SK-N-SH treated with all-trans-retinoic acid at 6 μM for 48 hours (cell line): ENCODE measurements at regions not wholly inside any gene's neighbourhood (a gene's known extent, or its start where the extent isn't known, plus 50 kb on each side); places are given as distances from the start of the nearest gene placed in this dataset.

ENCODE experiments used
- ATAC-seq: fragments of 200-7000 bp; cut with Tn5 transposase; 3 replicates; pipeline ENCODE4 v1.9.1; 2020; ENCODE audit warnings: mild to moderate bottlenecking, moderate library complexity
- ARNTL ChIP-seq: fragments of 450-650 bp; formaldehyde crosslinking; IDR thresholded peaks from 2 replicates; pipeline ENCODE4 v1.5.0; 2020; ENCODE audit warnings: low read depth, mild to moderate bottlenecking, moderate library complexity, borderline replicate concordance
- BACH2 ChIP-seq: fragments of 250-450 bp; sonication (Bioruptor Pico); IDR thresholded peaks from 2 replicates; pipeline ENCODE4 v1.9.0; 2021; ENCODE audit warnings: mild to moderate bottlenecking, borderline replicate concordance
- CSDC2 ChIP-seq: fragments of 250-450 bp; sonication (Bioruptor Pico); IDR thresholded peaks from 2 replicates; pipeline ENCODE4 v1.5.0; 2020; ENCODE audit warnings: mild to moderate bottlenecking, moderate library complexity
- CSRNP3 ChIP-seq: fragments of 250-450 bp; sonication (Bioruptor Pico); IDR thresholded peaks from 2 replicates; pipeline ENCODE4 v1.5.1; 2021; ENCODE audit warnings: mild to moderate bottlenecking, moderate library complexity
- ESRRG ChIP-seq: fragments of 250-450 bp; sonication (Bioruptor Pico); IDR thresholded peaks from 2 replicates; pipeline ENCODE4 v1.6.1; 2021; ENCODE audit warnings: mild to moderate bottlenecking
- GLIS3 ChIP-seq: fragments of 250-450 bp; sonication (Bioruptor Pico); IDR thresholded peaks from 2 replicates; pipeline ENCODE4 v1.5.0; 2020; ENCODE audit warnings: mild to moderate bottlenecking, moderate library complexity
- ISL1 ChIP-seq: fragments of 250-450 bp; sonication (Bioruptor Pico); IDR thresholded peaks from 2 replicates; pipeline ENCODE4 v2.1.2; 2022; ENCODE audit warnings: mild to moderate bottlenecking, moderate library complexity
- OSR1 ChIP-seq: fragments of 250-450 bp; sonication (Bioruptor Pico); IDR thresholded peaks from 2 replicates; pipeline ENCODE4 v1.8.0; 2022; ENCODE audit warnings: moderate library complexity, mild to moderate bottlenecking, inconsistent platforms
- PATZ1 ChIP-seq: fragments of 250-450 bp; sonication (Bioruptor Pico); IDR thresholded peaks from 2 replicates; pipeline ENCODE4 v1.8.0; 2020; ENCODE audit warnings: mild to moderate bottlenecking, moderate library complexity, borderline replicate concordance
- PPARA ChIP-seq: fragments of 250-450 bp; sonication (Bioruptor Pico); IDR thresholded peaks from 2 replicates; pipeline ENCODE4 v1.5.0; 2020; ENCODE audit warnings: mild to moderate bottlenecking, borderline replicate concordance
- RARB ChIP-seq: fragments of 250-450 bp; sonication (Bioruptor Pico); IDR thresholded peaks from 2 replicates; pipeline ENCODE4 v1.8.0; 2021; ENCODE audit warnings: mild to moderate bottlenecking, moderate library complexity
- SNAI2 ChIP-seq: fragments of 250-450 bp; sonication (Bioruptor Pico); IDR thresholded peaks from 2 replicates; pipeline ENCODE4 v1.5.0; 2020; ENCODE audit warnings: mild to moderate bottlenecking, moderate library complexity
- TCF4 ChIP-seq: fragments of 250-450 bp; sonication (Bioruptor Pico); IDR thresholded peaks from 2 replicates; pipeline ENCODE4 v1.8.0; 2021; ENCODE audit warnings: mild to moderate bottlenecking, moderate library complexity, borderline replicate concordance
- TOX ChIP-seq: fragments of 250-450 bp; sonication (Bioruptor Pico); IDR thresholded peaks from 2 replicates; pipeline ENCODE4 v1.8.0; 2021; ENCODE audit warnings: mild to moderate bottlenecking, moderate library complexity, borderline replicate concordance
- TSHZ2 ChIP-seq: fragments of 250-450 bp; sonication (Bioruptor Pico); IDR thresholded peaks from 2 replicates; pipeline ENCODE4 v1.5.0; 2020; ENCODE audit warnings: mild to moderate bottlenecking, moderate library complexity
- ZC3H10 ChIP-seq: fragments of 250-450 bp; sonication (Bioruptor Pico); IDR thresholded peaks from 2 replicates; pipeline ENCODE4 v1.5.1; 2021; ENCODE audit warnings: mild to moderate bottlenecking, moderate library complexity
- ZFP3 ChIP-seq: fragments of 250-450 bp; sonication (Bioruptor Pico); IDR thresholded peaks from 2 replicates; pipeline ENCODE4 v1.5.0; 2020; ENCODE audit warnings: mild to moderate bottlenecking, moderate library complexity
- ZFP30 ChIP-seq: fragments of 450-650 bp; formaldehyde crosslinking; IDR thresholded peaks from 2 replicates; pipeline ENCODE4 v1.5.0; 2022; ENCODE audit warnings: mild to moderate bottlenecking, moderate library complexity
- ZNF565 ChIP-seq: fragments of 450-650 bp; formaldehyde crosslinking; conservative IDR thresholded peaks from 2 replicates; pipeline ENCODE4 v1.5.0; 2020; ENCODE audit warnings: low read depth, mild to moderate bottlenecking, moderate library complexity
- ZNF70 ChIP-seq: fragments of 450-650 bp; formaldehyde crosslinking; IDR thresholded peaks from 2 replicates; pipeline ENCODE4 v1.5.0; 2020; ENCODE audit warnings: mild to moderate bottlenecking, moderate library complexity
- ZNF8 ChIP-seq: fragments of 450-650 bp; formaldehyde crosslinking; IDR thresholded peaks from 2 replicates; pipeline ENCODE4 v1.5.0; 2020; ENCODE audit warnings: mild to moderate bottlenecking, moderate library complexity

- no peak for TF ChIP-seq TCF4
- no peak for TF ChIP-seq CSDC2 (CRISPR knock-in tag)
- no peak for TF ChIP-seq TSHZ2 (CRISPR knock-in tag)
- no peak for TF ChIP-seq RARB
- no peak for TF ChIP-seq PPARA (CRISPR knock-in tag)
- no peak for TF ChIP-seq GLIS3
- TF ChIP-seq TOX (CRISPR knock-in tag): no peak
- no peak for TF ChIP-seq ZFP30 (CRISPR knock-in tag)
- ATAC-seq: no peak
These were observed 679.7 kb upstream of the AUTS2 start for GRCh38 chr7:68918621-68919020.

- ATAC-seq: no peak
- TF ChIP-seq ZNF70 (no peak), TOX (CRISPR knock-in tag) (no peak), GLIS3 (no peak), ZNF565 (CRISPR knock-in tag) (no peak), OSR1 (CRISPR knock-in tag) (no peak), RARB (no peak), ZFP3 (CRISPR knock-in tag) (no peak), SNAI2 (CRISPR knock-in tag) (no peak), ARNTL (CRISPR knock-in tag) (no peak)
These were observed 675.4 kb upstream of the AUTS2 start for GRCh38 chr7:68922850-68923249.

DNA sequence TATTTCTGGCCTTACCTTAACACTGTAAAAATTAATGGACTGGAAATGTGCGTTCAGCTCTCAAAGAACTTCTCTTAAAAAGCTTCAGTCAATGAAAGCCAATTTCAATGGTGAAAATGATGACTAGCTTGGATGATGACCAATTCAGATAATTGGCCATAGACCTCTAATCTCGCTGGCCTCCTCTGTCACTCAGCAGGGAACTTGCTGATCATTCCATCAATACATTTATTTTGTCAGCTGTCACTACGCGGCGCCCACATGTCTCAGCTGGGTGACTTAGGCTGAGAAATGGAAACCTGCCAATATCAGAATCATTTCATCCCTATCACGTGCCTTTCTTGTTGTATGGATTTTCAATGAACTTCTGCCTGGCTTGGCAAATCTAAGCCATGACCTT lies 673.0 kb upstream of the AUTS2 start:
- no peak for ATAC-seq
- TF ChIP-seq ZC3H10 (CRISPR knock-in tag) (no peak), ZFP3 (CRISPR knock-in tag) (no peak), ESRRG (CRISPR knock-in tag) (no peak), ISL1 (CRISPR knock-in tag) (no peak), PPARA (CRISPR knock-in tag) (no peak), ZNF70 (no peak), SNAI2 (CRISPR knock-in tag) (no peak), BACH2 (CRISPR knock-in tag) (no peak), GLIS3 (no peak), RARB (no peak), ZFP30 (CRISPR knock-in tag) (no peak), TOX (CRISPR knock-in tag) (no peak), CSRNP3 (CRISPR knock-in tag) (no peak), ARNTL (CRISPR knock-in tag) (no peak), ZNF565 (CRISPR knock-in tag) (no peak), OSR1 (CRISPR knock-in tag) (no peak), PATZ1 (no peak), TSHZ2 (CRISPR knock-in tag) (no peak), ZNF8 (no peak)
- TF ChIP-seq, all 23 proteins: peak for 0
